Left cardiac atrium (tissue), 4 donors: ENCODE measurements at regions not wholly inside any gene's neighbourhood (a gene's known extent, or its start where the extent isn't known, plus 50 kb on each side); places are given as distances from the start of the nearest gene placed in this dataset.
"Not testable (repeated sequence)": the region's sequence is repeated elsewhere in the genome, so short reads cannot be mapped to it uniquely, and the experiment has no call there.

Source experiments
- ATAC-seq, 2 donors: fragments of 200-7000 bp; cut with Tn5 transposase; one replicate each; pipeline ENCODE4 v1.9.1; 2020; ENCODE audit warnings: mild to moderate bottlenecking in 2 of 2, moderate library complexity in 2 of 2
- DNase-seq: peaks from one replicate; pipeline ENCODE4 v3.0.0-alpha.2; 2020
- intact Hi-C, 2 donors: fragments of 100-400 bp; cut with DNase I; formaldehyde crosslinking; loops; one replicate each; pipeline versions ENCODE4 v1.14.1 to v1.15.1; 2022 to 2023
- donor health status: DM: no; HTN: yes; CAD: no.
- donor health status: DM: no; HTN: yes; CAD: no; lungs with severe emphysema.
- donor health status: DM: yes; HTN: yes; CAD: no.
- donor health status: Dilated cardiomyopathy.

- DNase-seq, ATAC-seq, intact Hi-C loops: not testable (repeated sequence)
Measured at GRCh38 chr2:189351933-189352332, 89.3 kb upstream of the WDR75 start.

GRCh38 chr2:189357375-189357774 is 83.9 kb upstream of the WDR75 start:
- ATAC-seq, intact Hi-C loops, DNase-seq: not testable (repeated sequence)

GRCh38 chr2:189360861-189361260 is 80.4 kb upstream of the WDR75 start:
- intact Hi-C loops, result no loop called here
- ATAC-seq (no peak), DNase-seq (no peak)

GRCh38 chr2:189362283-189362682 is 79.0 kb upstream of the WDR75 start:
- ATAC-seq (no peak), DNase-seq (no peak)
- intact Hi-C loops, result no loop called here

GRCh38 chr2:189363559-189363958 is 77.7 kb upstream of the WDR75 start:
- intact Hi-C loops, result no loop called here
- ATAC-seq (no peak), DNase-seq (no peak)

- intact Hi-C loops, result no loop called here
- ATAC-seq (no peak), DNase-seq (no peak)
Measured at GRCh38 chr2:189364607-189365006, 76.7 kb upstream of the WDR75 start.

GRCh38 chr2:189366349-189366748 is 74.9 kb upstream of the WDR75 start:
- intact Hi-C loops, result no loop called here
- ATAC-seq (no peak), DNase-seq (no peak)

- intact Hi-C loops, result no loop called here
- no peak for ATAC-seq
Measured at GRCh38 chr2:189367343-189367742, 73.9 kb upstream of the WDR75 start.

GRCh38 chr2:189369566-189369965 is 71.7 kb upstream of the WDR75 start:
- DNase-seq (no peak), ATAC-seq (peak in 1 of 2 donors; percentile 47)
- intact Hi-C loops, result no loop called here

More at GRCh38 chr2:189367343-189367742, 73.9 kb upstream of the WDR75 start:
- no peak for DNase-seq

GRCh38 chr2:189370719-189371118 is 70.6 kb upstream of the WDR75 start:
- ATAC-seq, result no peak
- no peak for DNase-seq
- intact Hi-C loops, result no loop called here

- ATAC-seq (no peak), DNase-seq (no peak)
- intact Hi-C loops, result no loop called here
Measured at GRCh38 chr2:189372688-189373257, 68.5 kb upstream of the WDR75 start.

GRCh38 chr2:189374481-189374880 is 66.8 kb upstream of the WDR75 start:
- intact Hi-C loops, result no loop called here
- ATAC-seq (no peak), DNase-seq (no peak)

GRCh38 chr2:189375842-189376241 is 65.4 kb upstream of the WDR75 start:
- intact Hi-C loops, result no loop called here
- DNase-seq, result no peak
- no peak for ATAC-seq

GRCh38 chr2:189379287-189379630 is 62.0 kb upstream of the WDR75 start:
- intact Hi-C loops, result no loop called here
- ATAC-seq (no peak), DNase-seq (no peak)

GRCh38 chr2:189379731-189380261 is 61.5 kb upstream of the WDR75 start:
- DNase-seq, result no peak
- ATAC-seq, result no peak
- intact Hi-C loops, result no loop called here

GRCh38 chr2:189382668-189383067 is 58.6 kb upstream of the WDR75 start:
- ATAC-seq, result no peak
- DNase-seq, result no peak
- intact Hi-C loops, result no loop called here

- intact Hi-C loops, result no loop called here
- ATAC-seq (no peak), DNase-seq (no peak)
Measured at GRCh38 chr2:189386741-189387140, 54.5 kb upstream of the WDR75 start.

GRCh38 chr2:189391201-189391600 is 50.1 kb upstream of the WDR75 start:
- ATAC-seq (no peak), DNase-seq (no peak)
- intact Hi-C loops, result no loop called here
